B cell (primary cell): ENCODE measurements at regions not wholly inside any gene's neighbourhood (a gene's known extent, or its start where the extent isn't known, plus 50 kb on each side); places are given as distances from the start of the nearest gene placed in this dataset.

ENCODE experiments used
- ATAC-seq: fragments of 200-7000 bp; cut with Tn5 transposase; one replicate; pipeline ENCODE4 v1.10.0; 2021; ENCODE audit warnings: low read depth, mild to moderate bottlenecking, moderate number of reproducible peaks, moderate library complexity
- CTCF ChIA-PET: fragments of 350-600 bp; sonication (Branson Sonifier 250); formaldehyde crosslinking; loops from one replicate; lab custom pipeline; 2021; ENCODE audit warnings: antibody characterized with exemption, inconsistent platforms; lab: Charles Lee
- POLR2A ChIA-PET: fragments of 350-600 bp; sonication (Branson Sonifier 250); formaldehyde crosslinking; loops from one replicate; lab custom pipeline; 2021; ENCODE audit warnings: antibody characterized with exemption; lab: Charles Lee
- DNase-seq: peaks from one replicate; pipeline ENCODE4 v3.0.0; 2013
- H2AFZ ChIP-seq: 2 replicates; pipeline ENCODE4 v1.6.1; 2012; ENCODE audit warnings: mild to moderate bottlenecking, low read depth, low read length; ENCODE audit not compliant: insufficient read depth, poor library complexity, severe bottlenecking
- H3K27ac ChIP-seq, 2 donors: 1 replicate in 1 of 2; 2 replicates in 1 of 2; pipeline ENCODE4 v1.5.1; 2012 to 2013; ENCODE audit warnings: low read length in 2 of 2, mild to moderate bottlenecking in 2 of 2, moderate library complexity in 1 of 2
- H3K27me3 ChIP-seq, 4 experiments: fragments of 200-600 bp in 1 of 4; sonication (generic) in 1 of 4; replicated peaks in 1 of 4; 1 replicate in 2 of 4; 2 replicates in 2 of 4; pipeline versions ENCODE4 v1.6.1 to v1.7.0; 2013 to 2016; ENCODE audit warnings: low read length in 3 of 4, mild to moderate bottlenecking in 2 of 4, mixed read lengths in 1 of 4, moderate library complexity in 1 of 4; ENCODE audit not compliant: insufficient read depth in 4 of 4, control insufficient read depth in 3 of 4; ENCODE audit errors: control extremely low read depth in 1 of 4
- H3K36me3 ChIP-seq, 2 experiments: replicated peaks in 1 of 2; 1 replicate in 1 of 2; 2 replicates in 1 of 2; pipeline versions ENCODE4 v1.6.1 to v1.7.1; 2013; ENCODE audit warnings: low read length in 1 of 2; ENCODE audit not compliant: insufficient read depth in 2 of 2, control insufficient read depth in 1 of 2; ENCODE audit errors: control extremely low read depth in 1 of 2, extremely low read depth in 1 of 2
- H3K4me1 ChIP-seq, 2 donors: fragments of 200-600 bp in 1 of 2; sonication (generic) in 1 of 2; 1 replicate in 1 of 2; 2 replicates in 1 of 2; pipeline versions ENCODE4 v1.5.1 to v1.6.1; 2013 to 2017; ENCODE audit warnings: low read length in 2 of 2; ENCODE audit not compliant: control insufficient read depth in 2 of 2, insufficient read depth in 2 of 2
- H3K4me2 ChIP-seq: replicated peaks from 2 replicates; pipeline ENCODE3; 2012; ENCODE audit warnings: mild to moderate bottlenecking, low read depth, low read length; ENCODE audit not compliant: poor library complexity, severe bottlenecking
- H3K4me3 ChIP-seq, 5 experiments: fragments of 200-600 bp in 1 of 5; sonication (generic) in 1 of 5; 1 replicate in 3 of 5; 2 replicates in 2 of 5; pipeline versions ENCODE4 v1.5.1 to v1.7.0; 2011 to 2016; ENCODE audit warnings: low read length in 4 of 5, mild to moderate bottlenecking in 4 of 5, low read depth in 2 of 5, control low read depth in 1 of 5, moderate library complexity in 1 of 5; ENCODE audit not compliant: insufficient read depth in 1 of 5; ENCODE audit errors: control extremely low read depth in 1 of 5, extremely low read depth in 1 of 5
- H3K79me2 ChIP-seq: fragments of 200-600 bp; sonication (generic); one replicate; pipeline ENCODE4 v1.6.0; 2016; ENCODE audit warnings: low read length; ENCODE audit not compliant: control insufficient read depth, insufficient read depth
- H3K9ac ChIP-seq: fragments of 200-600 bp; sonication (generic); 2 replicates; pipeline ENCODE4 v1.6.1; 2017; ENCODE audit warnings: mild to moderate bottlenecking, low read length, moderate library complexity
- H3K9me3 ChIP-seq, 3 donors: one replicate each; pipeline versions ENCODE4 v1.6.1 to v1.7.1; 2013; ENCODE audit warnings: low read length in 2 of 3; ENCODE audit not compliant: control insufficient read depth in 2 of 3, insufficient read depth in 1 of 3; ENCODE audit errors: control extremely low read depth in 1 of 3
- H4K20me1 ChIP-seq: 2 replicates; pipeline ENCODE4 v1.6.0; 2012; ENCODE audit warnings: mild to moderate bottlenecking, low read length; ENCODE audit not compliant: insufficient read depth, control insufficient read depth, poor library complexity, severe bottlenecking
- H3K27ac Mint-ChIP-seq: one replicate; pipeline ENCODE4 v1.8.0; 2021; ENCODE audit warnings: mixed read lengths
- H3K27me3 Mint-ChIP-seq: one replicate; pipeline ENCODE4 v1.8.0; 2021; ENCODE audit warnings: mixed read lengths
- H3K4me1 Mint-ChIP-seq: one replicate; pipeline ENCODE4 v1.8.0; 2021; ENCODE audit warnings: mixed read lengths
- H3K4me3 Mint-ChIP-seq: one replicate; pipeline ENCODE4 v1.8.0; 2021; ENCODE audit warnings: mixed read lengths
- H3K9me3 Mint-ChIP-seq: one replicate; pipeline ENCODE4 v1.8.0; 2022; ENCODE audit warnings: mixed read lengths; ENCODE audit not compliant: insufficient read depth
- CTCF ChIP-seq: fragments of 200-600 bp; IDR thresholded peaks from one replicate; pipeline ENCODE4 v1.8.0; 2022; ENCODE audit warnings: antibody characterized with exemption, mild to moderate bottlenecking
- EZH2 ChIP-seq: IDR thresholded peaks from 2 replicates; pipeline ENCODE4 v1.6.1; 2012; ENCODE audit warnings: borderline replicate concordance, low read depth, mild to moderate bottlenecking, moderate library complexity, low read length; ENCODE audit not compliant: insufficient read depth, poor library complexity, severe bottlenecking
- whole genome bisulfite sequencing: methylation state at CpG from one replicate; pipeline ENCODE4 v1.1.5; 2013; ENCODE audit warnings: missing lambda C conversion rate; ENCODE audit not compliant: insufficient coverage; 5-methylcytosine and 5-hydroxymethylcytosine counted together
- intact Hi-C: fragments of 100-400 bp; cut with micrococcal nuclease; formaldehyde crosslinking; loops from one replicate; pipeline ENCODE4 v1.10.0; 2022

GRCh38 chr12:131464081-131464480, 246.8 kb upstream of the SFSWAP start:
- no peak overlapping the region for H3K27ac Mint-ChIP-seq
- ATAC-seq (no peak), DNase-seq (no peak)
- Histone ChIP-seq H3K9ac (no peak overlapping the region), H2AFZ (no peak overlapping the region), H4K20me1 (no peaks in the 10 kb centered on the region), H3K4me3 (no peak overlapping the region), H3K27me3 (peaks cover 0 to 10% (median 2%) of the 10 kb centered on the region in 4 experiments), H3K27ac (no peak overlapping the region), H3K79me2 (no peaks in the 10 kb centered on the region), H3K9me3 (peaks cover 0 to 10% (median 0%) of the 10 kb centered on the region in 3 donors), H3K36me3 (no peaks in the 10 kb centered on the region), H3K4me2 (no peak overlapping the region), H3K4me1 (no peaks in the 10 kb centered on the region)
- H3K9me3 Mint-ChIP-seq = peaks cover 2% of the 10 kb centered on the region
- 100% methylated on average over 1 of the region's 1 CpG for WGBS
- intact Hi-C loops = no loop called here
- TF ChIP-seq CTCF = no peak
- no peak for TF ChIP-seq EZH2
- H3K4me3 Mint-ChIP-seq = no peak overlapping the region
- no peaks in the 10 kb centered on the region for H3K4me1 Mint-ChIP-seq
- POLR2A ChIA-PET = no interaction called here
- CTCF ChIA-PET = interaction anchor here (0.6 kb wide), 1 partner anchor 69 kb away, joined by 4 read pairs; no protein-coding TSS in a partner anchor
- H3K27me3 Mint-ChIP-seq = peaks cover 6% of the 10 kb centered on the region

- Mint-ChIP-seq H3K9me3 (peaks cover 2% of the 10 kb centered on the region), H3K27me3 (peaks cover 4% of the 10 kb centered on the region), H3K4me1 (no peaks in the 10 kb centered on the region), H3K27ac (no peak overlapping the region), H3K4me3 (no peak overlapping the region)
- WGBS = 89% methylated on average over 5 of the region's 5 CpGs
- Histone ChIP-seq H3K9ac (no peak overlapping the region), H4K20me1 (no peaks in the 10 kb centered on the region), H3K27me3 (peaks cover 0 to 6% (median 2%) of the 10 kb centered on the region in 4 experiments), H3K4me2 (no peak overlapping the region), H3K36me3 (no peaks in the 10 kb centered on the region), H3K79me2 (no peaks in the 10 kb centered on the region), H3K4me1 (no peaks in the 10 kb centered on the region), H3K4me3 (no peak overlapping the region), H2AFZ (no peak overlapping the region), H3K9me3 (peaks cover 0 to 10% (median 0%) of the 10 kb centered on the region in 3 donors), H3K27ac (no peak overlapping the region)
- ATAC-seq (no peak), DNase-seq (no peak)
- POLR2A ChIA-PET = no interaction called here
- CTCF ChIA-PET = no interaction called here
- TF ChIP-seq CTCF (no peak), EZH2 (no peak)
- intact Hi-C loops = no loop called here
These were observed 244.6 kb upstream of the SFSWAP start for GRCh38 chr12:131466306-131466705.
